ENCODE measurements at regions not wholly inside any gene's neighbourhood (a gene's known extent, or its start where the extent isn't known, plus 50 kb on each side); places are given as distances from the start of the nearest gene placed in this dataset.
A peak's percentile ranks its signal among the peaks of the same experiment; 100 is the strongest.

DNA sequence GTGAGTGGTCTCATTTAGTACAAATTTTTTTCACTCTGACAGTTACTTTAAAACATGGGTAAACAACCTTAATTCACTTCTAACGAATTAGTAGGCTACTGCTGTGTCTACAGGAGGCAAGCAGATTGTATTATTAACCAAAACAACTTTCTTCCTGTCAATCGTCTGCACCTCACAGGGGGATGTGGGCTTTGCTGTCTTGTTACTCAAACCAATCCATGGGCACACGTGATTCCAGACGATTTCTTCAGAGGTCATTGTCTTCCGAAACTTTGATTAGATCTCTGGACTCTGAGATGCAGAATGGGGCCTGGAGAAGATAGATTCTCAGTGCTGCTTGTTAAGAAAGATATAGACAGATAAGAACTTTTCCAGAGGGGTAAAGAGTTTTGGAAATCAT is 327.8 kb downstream of the DHX15 start:
- no peak for DNase-seq
- ATAC-seq, result no peak
- intact Hi-C loops (cut with DNase I), result no loop called here

DNA sequence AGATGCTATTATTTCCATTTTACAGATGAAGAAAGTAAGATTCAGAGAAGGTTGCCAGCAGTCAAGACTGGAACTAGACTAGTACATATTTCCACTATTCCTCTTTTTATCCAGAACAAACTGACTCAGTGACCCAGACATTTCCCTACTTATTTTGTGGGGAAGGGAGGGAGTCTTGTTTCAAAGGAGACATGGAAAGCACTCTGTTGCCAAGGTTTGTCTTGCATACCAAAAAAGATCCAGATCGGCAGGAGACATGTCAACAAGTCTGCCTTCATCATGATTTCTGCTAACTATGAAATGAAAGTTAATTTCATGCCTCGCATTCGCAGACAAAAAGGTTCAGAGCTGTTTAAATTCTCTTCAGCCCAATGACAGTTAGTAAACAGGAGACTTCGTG is 328.3 kb downstream of the DHX15 start:
- intact Hi-C loops (cut with DNase I), result no loop called here
- no peak for DNase-seq
- ATAC-seq, result no peak

DNA sequence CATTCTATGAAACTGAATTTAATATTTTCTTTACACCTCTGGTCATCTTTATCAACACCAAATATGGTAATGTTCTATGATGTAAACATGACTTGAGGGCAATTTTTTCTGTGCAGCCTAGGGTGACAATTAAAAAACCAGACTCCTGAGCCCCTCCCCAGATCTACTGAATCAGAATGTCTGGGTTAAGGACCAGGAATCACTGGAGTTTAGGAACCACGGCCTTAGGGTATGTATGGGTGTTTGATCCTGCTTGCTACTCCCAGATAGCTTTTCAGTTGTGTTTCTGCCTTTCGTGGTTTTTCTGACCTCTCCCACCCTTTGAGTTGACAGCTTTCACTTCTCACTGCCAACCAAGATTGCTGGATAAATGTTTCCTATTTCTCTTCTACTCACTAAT is 332.2 kb downstream of the DHX15 start:
- ATAC-seq, result no peak
- DNase-seq, result no peak
- intact Hi-C loops (cut with DNase I), result loop anchor here in 1 of 2 donors (5.0 kb wide), 1 partner anchor 165 kb away; no protein-coding TSS in a partner anchor

DNA sequence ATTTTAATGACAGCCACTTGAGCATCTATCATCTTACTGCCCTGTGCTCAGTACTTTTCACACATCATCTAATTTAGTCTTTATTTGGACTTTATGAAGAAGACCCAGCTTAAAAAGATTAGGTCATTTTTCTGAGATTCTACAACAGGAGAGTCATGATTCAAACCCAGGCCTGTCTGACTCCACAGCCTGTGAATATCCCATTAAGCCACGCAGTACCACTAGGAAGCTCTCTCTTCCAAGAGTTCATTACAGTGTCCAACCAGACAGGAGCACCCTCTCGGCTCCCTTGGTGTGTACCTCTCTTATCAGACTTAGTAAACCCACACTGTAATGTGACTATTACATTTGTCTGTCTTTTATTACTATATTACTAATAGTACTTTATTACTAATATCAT is 332.8 kb downstream of the DHX15 start:
- no peak for DNase-seq
- peak in 1 of 2 donors; percentile 45 for ATAC-seq
- intact Hi-C loops (cut with DNase I), result loop anchor here in 1 of 2 donors (5.0 kb wide), 1 partner anchor 166 kb away; no protein-coding TSS in a partner anchor

DNA sequence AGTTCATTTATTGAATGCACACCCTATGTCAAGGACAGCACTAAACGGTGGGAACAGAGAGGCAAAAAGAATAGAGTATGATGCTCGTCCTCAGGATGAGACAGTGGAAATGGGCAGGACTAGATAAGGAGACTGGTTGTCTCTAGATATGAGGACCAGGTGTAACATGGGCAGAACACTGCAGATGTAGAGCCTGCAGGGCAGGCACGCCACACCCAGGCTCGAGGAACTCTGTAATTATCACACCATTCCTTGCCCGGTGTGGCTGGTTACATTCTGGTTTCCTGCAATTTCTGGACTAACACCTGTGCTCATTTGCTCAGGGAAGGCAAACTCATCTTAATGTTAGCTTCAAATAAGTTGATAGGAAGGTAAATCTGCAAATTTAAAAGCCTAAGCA is 334.4 kb downstream of the DHX15 start:
- DNase-seq (no peak), ATAC-seq (no peak)
- intact Hi-C loops (cut with DNase I), result loop anchor here in 1 of 2 donors (5.0 kb wide), 2 partner anchors 167 to 318 kb away; no protein-coding TSS in a partner anchor

DNA sequence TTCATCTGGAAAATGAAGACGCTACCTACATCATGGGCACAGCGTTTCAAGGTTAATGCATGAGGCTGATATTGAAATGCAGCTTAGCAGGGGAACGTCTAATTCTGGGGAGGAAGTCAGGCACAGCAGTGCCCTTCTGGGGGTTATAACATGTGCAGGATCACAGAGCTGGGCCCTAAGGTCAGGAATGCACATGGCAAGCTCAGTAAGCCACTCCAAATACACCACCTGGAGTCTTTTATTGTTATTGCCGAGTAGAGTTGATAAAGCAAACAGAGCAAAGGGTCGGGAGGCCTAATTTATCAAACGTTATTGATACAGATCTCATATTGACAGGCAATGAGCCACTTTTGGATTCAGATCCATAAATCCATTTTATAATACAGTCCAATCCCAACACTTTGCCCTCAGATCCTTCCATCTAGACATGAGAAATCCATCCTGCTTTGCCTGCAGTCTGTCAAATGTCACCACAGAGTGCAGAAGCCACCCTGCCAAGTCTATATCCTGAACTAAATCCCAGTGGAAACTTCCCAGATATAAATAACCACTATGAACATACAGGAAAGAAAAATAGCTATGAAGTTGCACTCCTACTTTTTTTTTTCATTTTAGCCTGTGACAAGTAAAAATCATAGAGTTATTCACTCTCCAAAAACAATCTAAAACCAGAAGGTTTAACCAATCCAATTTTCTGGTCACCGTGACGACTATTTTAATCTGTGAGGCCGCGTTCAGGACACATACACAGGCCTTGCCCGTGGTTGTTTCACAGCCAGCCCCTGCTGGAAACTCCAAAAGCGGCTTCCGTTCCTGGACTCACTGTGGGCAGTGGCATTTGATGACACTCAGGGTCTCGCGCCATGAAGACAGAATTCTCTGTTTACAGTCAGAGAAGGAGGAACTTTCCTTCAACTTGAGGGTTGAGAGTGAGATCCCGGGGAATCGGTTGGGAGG is 335.4 kb downstream of the DHX15 start:
- peak; percentile 38 for DNase-seq
- ATAC-seq, result peak; percentile 68 to 76
- intact Hi-C loops (cut with DNase I), result loop anchor here in 1 of 2 donors (5.0 kb wide), 1 partner anchor 317 kb away; no protein-coding TSS in a partner anchor

DNA sequence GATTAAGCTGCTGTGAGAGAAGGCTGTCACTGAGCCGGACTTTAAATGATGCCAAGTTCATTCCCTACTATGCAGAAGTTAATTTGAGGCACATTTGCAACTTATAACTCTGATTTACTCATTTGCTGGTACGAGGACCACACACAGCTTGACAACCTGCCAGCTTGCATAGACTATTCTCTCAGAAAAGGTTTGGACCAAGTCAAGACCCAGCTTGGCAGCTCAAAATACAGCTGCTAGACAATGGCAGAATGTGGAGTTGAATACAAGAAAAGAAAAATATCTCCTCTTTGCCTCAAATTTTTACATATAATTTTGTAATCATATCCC is 338.9 kb downstream of the DHX15 start:
- intact Hi-C loops (cut with DNase I), result loop anchor here in 1 of 2 donors (5.0 kb wide), 1 partner anchor 313 kb away; no protein-coding TSS in a partner anchor
- DNase-seq, result no peak
- ATAC-seq, result no peak

DNA sequence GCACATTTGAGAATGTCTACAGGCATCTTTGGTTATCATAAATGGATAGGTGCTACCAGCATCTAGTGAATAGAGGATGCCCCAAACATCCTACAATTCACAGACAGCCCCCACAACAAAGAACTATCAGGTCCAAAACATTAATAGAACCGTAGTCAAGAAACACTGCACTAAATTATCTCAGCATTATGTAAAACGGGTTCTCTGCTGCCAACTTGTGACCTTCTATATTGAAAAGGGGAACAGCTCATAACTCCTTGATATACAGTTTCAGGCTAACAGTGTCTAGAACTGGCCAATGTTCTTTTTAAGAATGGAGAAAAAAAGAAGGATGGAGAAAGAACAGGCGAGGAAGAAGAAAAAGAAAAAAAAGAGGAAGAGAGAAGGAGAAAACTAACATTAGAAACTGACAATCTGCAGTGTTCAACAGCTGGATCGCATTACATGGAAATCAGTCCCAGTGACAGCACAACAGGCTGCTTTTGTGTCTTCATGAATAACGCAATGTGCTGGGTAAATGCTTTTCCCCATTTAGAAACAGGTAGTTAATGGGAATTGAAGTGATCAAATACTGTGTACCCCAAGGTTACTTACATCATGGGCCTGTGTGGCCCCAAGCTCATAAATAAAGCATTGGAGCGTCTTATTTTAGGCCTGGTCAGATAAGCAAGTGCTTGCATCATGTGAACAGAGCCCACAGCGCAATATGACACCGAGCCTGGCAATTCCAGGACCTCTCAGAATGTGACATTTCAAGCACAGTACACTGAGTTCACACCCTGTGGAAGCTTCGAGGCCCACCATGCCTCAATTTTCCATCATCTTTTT is 339.5 kb downstream of the DHX15 start:
- peak; percentile 86 to 91 for ATAC-seq
- peak; percentile 69 for DNase-seq
- intact Hi-C loops (cut with DNase I), result loop anchor here in 1 of 2 donors (5.0 kb wide), 1 partner anchor 313 kb away; no protein-coding TSS in a partner anchor

DNA sequence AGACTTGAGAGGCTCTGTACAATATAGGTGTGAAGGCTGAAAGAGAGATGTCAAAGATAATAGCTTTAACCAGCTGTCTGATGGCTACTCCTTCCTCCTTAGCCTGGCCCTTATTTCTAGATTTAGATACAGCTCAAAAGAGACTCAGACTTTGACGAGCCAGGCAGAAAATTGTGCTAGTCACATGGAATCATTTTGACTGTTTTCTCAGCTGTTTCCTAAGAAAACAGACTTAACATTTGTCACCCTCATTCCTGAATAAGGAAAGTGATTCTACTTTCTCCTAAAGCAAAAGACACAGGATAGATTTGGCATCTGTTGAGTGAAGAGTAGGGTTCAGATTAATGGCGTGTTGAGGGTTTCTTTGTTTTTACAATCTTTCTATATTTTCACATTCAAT is 340.7 kb downstream of the DHX15 start:
- intact Hi-C loops (cut with DNase I), result no loop called here
- no peak for ATAC-seq
- DNase-seq, result no peak

DNA sequence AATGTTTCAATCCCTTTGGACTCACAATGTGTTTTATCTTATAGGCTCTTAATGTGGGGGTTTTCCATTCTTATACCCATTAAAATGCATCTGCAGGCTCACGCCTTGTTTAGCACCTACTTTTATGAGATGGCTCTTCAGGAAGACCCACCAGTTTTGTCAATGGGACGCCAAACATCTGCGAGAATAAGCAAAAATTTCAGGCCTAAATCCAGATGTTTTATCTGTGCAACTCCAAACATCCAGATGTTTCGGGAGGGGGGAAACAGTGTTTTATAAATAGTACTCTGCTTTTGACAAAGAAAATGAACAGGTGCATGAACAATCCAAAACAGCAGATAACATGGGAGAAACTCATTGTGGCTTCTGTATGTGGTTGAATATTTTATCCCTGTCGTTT is 342.8 kb downstream of the DHX15 start:
- intact Hi-C loops (cut with DNase I), result no loop called here
- DNase-seq (no peak), ATAC-seq (no peak)

DNA sequence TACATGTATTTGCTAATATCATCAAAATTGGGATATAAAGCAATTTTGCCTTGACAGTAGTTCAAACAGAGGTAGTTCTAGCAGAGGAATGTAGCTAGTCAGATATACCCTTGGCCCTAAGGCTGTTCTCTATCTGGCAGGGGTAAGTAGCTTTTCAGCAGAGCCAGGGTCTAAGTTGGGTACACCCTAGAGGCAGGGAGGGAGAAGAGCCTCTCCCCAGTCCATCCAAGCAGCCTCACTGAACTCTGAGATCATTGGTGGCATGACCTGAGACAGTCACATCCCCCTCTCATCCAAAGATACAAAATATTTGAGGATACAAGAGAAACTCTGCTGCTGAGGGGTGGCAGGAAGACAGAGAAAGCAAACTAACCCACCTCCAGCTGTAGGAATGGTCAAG is 343.7 kb downstream of the DHX15 start:
- DNase-seq (no peak), ATAC-seq (no peak)
- intact Hi-C loops (cut with DNase I), result no loop called here

DNA sequence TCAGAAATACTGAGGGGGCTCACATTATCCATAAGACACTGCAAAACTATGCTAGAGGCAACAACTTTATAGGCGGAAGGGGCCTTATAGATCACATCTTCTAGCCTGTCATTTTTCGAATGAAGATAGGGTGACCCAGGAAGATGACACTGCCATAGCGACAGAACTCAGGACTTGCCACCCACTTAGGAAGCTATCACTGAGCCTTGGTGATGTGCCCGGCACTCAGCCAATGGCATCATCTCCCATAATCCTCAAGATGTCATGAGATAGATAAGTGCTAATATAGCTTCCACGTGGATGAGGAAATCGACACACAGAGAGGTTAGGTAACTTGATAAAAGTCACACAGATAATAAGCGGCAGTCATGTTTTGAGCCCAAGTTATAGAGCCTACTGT is 346.6 kb downstream of the DHX15 start:
- DNase-seq, result peak; percentile 48
- ATAC-seq, result peak in 1 of 2 donors; percentile 73
- intact Hi-C loops (cut with DNase I), result no loop called here

DNA sequence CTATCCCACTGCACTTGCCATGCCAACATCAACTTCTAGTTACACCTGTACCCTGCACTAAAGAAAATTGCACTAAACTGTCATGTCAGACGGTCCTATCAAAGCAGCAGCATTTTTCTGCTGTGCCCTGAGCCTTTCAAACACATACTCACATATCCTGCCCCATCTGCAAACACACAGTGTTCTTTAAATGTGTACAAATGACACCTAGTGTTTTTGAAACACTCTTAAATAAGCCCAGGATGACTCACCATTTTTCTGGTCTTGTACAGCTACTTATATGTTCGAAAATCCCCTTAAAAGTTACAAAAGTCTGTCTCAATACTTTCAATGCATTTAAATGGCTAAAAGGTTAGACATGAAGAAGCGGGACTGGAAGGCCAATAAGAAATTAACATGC is 346.7 kb upstream of the PPARGC1A start:
- ATAC-seq (no peak), DNase-seq (no peak)
- intact Hi-C loops (cut with DNase I), result no loop called here

DNA sequence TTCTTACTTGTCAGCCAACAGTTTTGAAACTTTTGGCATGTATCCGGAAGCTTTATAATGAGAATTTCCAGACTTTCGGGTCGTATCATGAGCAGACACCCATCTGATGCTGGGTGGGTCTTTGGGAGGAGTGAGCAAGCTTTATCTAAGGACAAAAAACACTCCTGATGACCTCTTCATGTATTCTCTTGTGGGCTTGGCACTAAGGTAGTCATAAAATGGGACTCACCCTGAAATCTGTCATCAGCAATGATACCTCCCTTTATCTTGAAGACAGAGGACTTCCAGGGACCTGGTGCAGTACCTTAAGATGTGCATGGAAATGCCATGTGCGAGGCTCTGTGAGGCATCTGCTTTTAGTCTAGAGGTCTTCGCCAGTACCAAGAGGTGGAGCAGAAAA is 346.3 kb upstream of the PPARGC1A start:
- intact Hi-C loops (cut with DNase I), result no loop called here
- no peak for ATAC-seq
- DNase-seq, result no peak

DNA sequence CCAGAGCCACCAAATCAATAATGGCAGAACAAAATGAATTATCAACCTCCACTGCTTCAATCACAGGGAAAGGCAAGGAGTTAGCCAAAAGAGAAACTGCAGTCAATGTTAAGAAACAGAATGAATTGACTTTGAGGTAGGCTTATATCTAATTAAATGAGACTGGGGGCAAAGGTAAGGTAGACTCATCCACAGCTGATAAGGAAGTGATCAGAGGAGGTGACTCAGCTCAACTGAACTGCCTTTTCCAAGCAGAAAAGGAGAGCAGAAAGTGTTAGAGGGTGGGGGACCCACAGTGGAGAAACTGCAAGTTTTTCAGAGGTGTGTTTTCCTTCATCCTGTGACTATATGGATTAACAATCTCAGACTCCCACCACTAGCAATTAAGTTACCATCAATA is 345.8 kb upstream of the PPARGC1A start:
- no peak for DNase-seq
- no peak for ATAC-seq
- intact Hi-C loops (cut with DNase I), result no loop called here

DNA sequence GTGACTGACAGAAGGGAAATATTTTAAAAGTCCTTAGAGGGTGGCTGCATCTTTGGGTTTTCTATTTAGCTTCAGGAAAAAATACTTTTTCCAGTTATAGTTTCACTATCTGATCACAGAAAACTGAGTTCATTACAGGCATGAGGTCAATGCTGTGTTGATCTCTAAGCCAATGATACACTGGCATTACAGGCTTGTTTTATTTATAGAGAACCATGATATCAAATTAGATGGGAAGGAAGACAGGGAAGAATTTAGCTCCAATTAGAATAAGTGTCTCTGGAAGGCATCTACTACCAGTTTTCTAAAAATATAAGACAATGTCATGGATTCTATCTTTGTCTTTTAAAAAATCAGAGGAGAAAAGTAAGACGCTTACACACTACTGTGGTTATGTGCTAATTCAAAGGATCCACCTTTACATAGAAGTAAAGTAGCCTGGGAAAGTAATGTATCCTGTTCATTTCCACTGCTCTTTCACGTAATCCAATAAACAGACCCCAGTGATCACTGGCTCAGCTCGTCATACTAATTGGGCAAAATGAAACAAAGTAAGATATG is 344.5 kb upstream of the PPARGC1A start:
- ATAC-seq, result peak; percentile 43 to 44
- intact Hi-C loops (cut with DNase I), result no loop called here
- no peak for DNase-seq

DNA sequence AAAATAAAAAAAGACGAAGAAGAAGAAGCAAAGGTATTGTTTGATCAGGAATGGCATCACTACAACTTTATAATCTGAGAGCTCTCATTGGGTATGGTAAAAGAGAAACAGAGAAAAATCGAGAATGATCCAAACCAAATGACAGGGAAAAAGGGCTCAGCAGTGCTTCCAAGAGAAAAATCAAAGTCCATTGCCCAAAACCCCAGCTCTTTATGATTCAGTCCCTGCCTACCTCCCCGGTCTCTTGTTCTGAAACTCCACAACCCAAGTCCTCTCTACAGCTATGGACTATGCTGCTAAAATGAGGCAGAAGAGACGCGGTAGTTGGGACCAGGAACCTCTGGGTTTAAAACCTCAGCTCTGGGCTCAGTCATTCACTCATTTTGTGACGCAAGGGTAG is 341.1 kb upstream of the PPARGC1A start:
- intact Hi-C loops (cut with DNase I), result no loop called here
- ATAC-seq (no peak), DNase-seq (no peak)

DNA sequence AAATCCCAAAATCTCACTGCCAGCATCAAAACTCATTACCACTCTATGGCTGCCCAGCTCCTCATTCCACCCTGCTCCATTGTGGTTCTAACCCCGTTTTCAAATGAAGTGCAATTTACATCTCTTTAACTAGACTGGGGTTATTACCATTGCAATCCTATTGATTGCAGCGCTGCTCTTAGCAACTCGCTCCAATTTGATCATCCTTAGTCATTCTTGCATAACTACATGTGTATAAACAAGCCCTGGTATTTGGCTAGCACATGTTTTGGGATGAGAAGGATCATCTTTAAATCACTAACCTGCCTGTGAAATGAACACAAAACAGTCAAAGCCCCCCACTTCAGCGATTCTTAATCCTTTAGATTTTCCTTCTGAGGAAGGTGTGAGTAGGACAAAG is 340.1 kb upstream of the PPARGC1A start:
- ATAC-seq (no peak), DNase-seq (no peak)
- intact Hi-C loops (cut with DNase I), result no loop called here

DNA sequence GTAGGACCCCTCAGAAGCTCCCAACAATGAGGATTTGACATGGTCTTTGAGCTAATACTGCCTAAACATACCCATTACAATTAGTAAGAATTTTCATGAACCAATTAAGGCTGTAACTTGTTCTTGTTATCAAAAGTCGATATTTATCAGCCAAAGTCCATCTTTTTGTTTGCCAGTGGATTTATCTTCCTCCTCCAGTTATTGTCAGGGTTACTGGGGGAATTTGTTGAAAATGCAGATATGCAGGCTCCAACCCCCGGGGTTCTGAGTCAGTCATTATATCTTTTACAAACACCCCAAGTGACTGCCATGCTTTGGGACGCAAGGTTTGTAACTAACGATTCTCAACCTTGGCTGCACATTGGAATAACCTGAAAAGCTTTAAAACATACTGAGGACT is 338.8 kb upstream of the PPARGC1A start:
- no peak for ATAC-seq
- intact Hi-C loops (cut with DNase I), result no loop called here
- DNase-seq, result no peak

DNA sequence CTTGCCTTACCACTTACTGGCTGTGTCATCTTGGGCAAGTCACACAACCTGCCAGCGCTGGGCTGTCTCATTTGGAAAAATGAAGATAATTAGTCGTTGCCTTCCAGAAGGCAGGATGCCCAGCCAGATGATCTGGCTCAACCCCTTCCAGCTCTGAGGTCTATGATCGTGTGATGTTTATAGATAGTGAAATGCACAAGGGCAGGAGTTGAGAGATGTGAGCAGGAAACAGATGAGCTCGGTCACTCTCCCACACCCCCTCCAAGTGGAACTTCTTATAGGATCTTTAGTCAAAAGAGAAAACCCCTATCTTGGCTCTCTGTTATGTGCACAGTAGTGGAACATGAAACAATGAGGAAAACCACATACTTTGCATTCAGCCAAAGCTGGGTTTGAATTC is 336.8 kb upstream of the PPARGC1A start:
- DNase-seq, result peak; percentile 21
- ATAC-seq, result peak in 1 of 2 donors; percentile 41
- intact Hi-C loops (cut with DNase I), result no loop called here
